GM12875 (cell line): ENCODE measurements at regions not wholly inside any gene's neighbourhood (a gene's known extent, or its start where the extent isn't known, plus 50 kb on each side); places are given as distances from the start of the nearest gene placed in this dataset.
"Not testable (repeated sequence)": the region's sequence is repeated elsewhere in the genome, so short reads cannot be mapped to it uniquely, and the experiment has no call there.

Experiments
- H3K4me3 ChIP-seq: one replicate; pipeline ENCODE4 v1.5.1; 2011; ENCODE audit warnings: low read depth, low read length, control low read depth
- TF ChIP-seq, protein P1 (sequence below): IDR thresholded peaks from 2 replicates; pipeline ENCODE4 v1.5.1; 2011; ENCODE audit warnings: low read depth, mild to moderate bottlenecking, control low read depth, inconsistent platforms, low read length, moderate library complexity, borderline replicate concordance; ENCODE audit not compliant: insufficient read depth

DNA sequence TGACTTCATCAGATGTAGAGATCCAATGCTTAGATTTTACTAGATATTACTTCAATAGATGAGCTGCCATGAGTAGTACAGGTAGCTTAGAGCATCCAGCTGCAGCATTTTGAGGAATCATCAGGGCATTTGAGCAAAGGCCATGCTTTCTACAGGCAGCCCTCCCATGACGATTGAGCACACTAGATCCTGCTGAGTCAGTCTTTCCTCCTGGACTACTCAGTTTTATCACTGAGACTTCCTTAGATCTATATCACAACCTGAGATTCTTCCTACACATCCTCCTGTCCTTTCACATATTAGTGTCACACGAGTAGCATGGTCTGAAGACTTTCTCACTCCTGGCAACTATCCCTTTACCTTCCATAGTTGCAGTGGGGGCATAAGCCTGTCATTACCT lies 1401.8 kb downstream of the FSCB start:
- H3K4me3 ChIP-seq = no peak overlapping the region
- TF ChIP-seq, protein P1, sequence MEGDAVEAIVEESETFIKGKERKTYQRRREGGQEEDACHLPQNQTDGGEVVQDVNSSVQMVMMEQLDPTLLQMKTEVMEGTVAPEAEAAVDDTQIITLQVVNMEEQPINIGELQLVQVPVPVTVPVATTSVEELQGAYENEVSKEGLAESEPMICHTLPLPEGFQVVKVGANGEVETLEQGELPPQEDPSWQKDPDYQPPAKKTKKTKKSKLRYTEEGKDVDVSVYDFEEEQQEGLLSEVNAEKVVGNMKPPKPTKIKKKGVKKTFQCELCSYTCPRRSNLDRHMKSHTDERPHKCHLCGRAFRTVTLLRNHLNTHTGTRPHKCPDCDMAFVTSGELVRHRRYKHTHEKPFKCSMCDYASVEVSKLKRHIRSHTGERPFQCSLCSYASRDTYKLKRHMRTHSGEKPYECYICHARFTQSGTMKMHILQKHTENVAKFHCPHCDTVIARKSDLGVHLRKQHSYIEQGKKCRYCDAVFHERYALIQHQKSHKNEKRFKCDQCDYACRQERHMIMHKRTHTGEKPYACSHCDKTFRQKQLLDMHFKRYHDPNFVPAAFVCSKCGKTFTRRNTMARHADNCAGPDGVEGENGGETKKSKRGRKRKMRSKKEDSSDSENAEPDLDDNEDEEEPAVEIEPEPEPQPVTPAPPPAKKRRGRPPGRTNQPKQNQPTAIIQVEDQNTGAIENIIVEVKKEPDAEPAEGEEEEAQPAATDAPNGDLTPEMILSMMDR = no peak

DNA sequence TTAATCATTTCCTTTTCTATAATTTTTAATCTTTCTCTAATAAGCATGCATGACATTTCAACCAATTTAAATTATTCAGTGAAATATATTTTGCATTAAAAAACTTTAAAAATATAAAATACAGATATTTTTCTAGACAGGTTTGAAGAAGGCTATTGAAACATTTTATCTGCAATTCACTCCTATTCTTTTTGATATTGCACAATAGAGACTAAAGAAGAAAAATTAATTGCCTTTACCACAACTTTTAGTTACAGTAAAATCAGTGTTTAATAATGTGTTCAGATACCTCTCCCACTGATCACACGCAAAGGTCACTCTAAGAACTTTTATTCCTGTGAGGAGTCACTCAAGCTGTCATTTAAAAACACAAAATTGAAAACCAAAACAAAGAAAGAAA lies 1416.7 kb downstream of the FSCB start:
- no peak overlapping the region for H3K4me3 ChIP-seq
- TF ChIP-seq, protein P1 = no peak

DNA sequence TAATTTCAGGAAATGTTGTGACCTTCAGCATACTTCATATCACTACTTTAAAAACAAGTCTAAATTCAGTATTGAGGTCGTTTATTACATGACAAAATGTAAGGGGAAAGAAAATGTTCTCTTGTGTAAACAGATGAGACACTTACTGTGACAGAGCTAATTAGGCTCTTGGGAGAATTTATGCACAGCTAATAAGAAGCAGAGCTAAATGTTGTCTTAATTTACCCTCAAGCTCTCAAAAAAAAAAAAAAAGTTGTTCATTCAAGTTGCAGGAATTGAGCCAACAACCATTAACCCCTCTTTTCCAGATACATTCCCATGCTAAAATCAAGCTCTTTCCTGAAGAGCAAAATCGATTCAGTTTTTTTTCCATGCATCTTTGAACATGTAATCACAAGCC lies 1419.4 kb downstream of the FSCB start:
- TF ChIP-seq, protein P1 = no peak
- H3K4me3 ChIP-seq = no peak overlapping the region

DNA sequence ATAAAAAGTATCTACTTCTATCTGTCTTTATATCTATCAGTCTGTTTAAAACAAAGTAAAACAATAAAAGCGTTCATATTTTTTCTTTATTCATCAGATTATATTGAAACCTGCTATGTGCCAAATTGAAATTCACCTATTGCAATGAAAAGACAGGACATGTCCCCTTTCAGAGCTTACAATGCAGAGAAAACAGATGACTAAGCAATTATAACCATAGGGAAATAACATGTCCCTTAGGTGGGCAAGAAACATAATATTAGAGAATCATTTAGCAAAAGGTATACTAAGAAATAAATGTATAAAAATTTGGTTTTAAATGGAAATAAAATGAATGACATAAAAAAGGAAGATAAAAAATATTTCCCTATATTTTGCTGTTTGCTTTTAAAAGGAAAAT lies 1421.3 kb downstream of the FSCB start:
- TF ChIP-seq, protein P1 = no peak
- no peak overlapping the region for H3K4me3 ChIP-seq

DNA sequence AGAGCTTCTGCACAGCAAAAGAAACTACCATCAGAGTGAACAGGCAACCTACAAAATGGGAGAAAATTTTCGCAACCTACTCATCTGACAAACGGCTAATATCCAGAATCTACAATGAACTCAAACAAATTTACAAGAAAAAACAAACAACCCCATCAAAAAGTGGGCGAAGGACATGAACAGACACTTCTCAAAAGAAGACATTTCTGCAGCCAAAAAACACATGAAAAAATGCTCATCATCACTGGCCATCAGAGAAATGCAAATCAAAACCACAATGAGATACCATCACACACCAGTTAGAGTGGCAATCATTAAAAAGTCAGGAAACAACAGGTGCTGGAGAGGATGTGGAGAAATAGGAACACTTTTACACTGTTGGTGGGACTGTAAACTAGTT lies 1439.7 kb downstream of the FSCB start:
- H3K4me3 ChIP-seq = not testable (repeated sequence)

DNA sequence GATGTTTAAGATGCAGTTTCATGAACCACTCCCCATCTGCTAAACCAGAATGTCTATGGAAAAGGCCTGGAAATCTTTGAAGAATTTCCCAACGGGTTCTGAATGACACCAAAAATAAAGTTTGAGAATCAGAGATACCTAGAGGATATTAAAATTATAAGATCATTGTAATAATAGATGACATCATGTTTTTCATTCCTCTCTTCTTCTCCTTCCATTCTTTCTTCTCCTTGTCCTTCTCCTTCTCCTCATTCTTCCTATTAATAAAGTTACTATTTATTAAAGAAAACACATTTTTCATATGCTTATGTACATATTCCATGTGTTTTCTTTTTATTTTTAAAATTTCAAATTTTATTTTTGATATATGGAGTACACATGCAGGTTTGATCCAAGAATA lies 1449.4 kb downstream of the LRFN5 start:
- no peak overlapping the region for H3K4me3 ChIP-seq
- TF ChIP-seq, protein P1 = no peak

DNA sequence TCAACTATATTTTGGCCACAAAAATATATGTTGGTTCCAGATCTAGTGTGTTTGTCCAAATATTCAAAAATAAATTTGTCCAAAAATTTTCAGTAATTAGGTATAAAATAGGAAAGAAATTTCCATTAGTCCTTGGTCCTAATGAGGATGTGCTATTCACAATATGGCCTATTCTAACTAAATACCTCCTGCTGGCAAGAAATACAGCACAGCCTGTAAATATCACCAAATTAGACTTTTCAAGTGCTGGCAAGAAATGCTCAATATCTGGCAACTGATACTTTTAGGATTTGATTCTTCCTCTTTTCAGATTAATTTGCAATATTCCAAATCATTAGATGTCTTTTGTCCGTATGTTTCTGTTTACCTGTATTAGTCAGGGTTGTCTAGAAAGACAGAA lies 1446.2 kb downstream of the LRFN5 start:
- TF ChIP-seq, protein P1 = no peak

DNA sequence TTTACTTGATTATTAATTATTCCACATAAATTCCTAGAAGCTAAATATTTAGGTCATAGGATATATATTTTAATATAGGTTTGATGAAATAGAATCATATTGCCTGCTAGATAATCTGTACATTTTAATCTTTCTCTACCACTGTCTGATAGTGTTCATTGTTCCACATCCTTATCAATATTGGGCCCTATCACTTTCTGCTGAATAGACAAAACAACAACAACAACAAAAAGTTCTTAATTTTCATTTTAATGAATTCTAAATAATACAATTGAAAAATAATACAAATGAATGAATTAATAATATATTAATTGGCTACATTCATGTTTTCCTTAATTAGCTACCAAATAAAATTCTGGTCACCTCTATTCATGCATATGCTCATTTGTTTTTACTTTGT lies 1437.2 kb downstream of the LRFN5 start:
- TF ChIP-seq, protein P1 = no peak

More for the DNA sequence above, 1446.2 kb downstream of the LRFN5 start:
- no peak overlapping the region for H3K4me3 ChIP-seq

More for the DNA sequence above, 1437.2 kb downstream of the LRFN5 start:
- no peak overlapping the region for H3K4me3 ChIP-seq
